ENCODE measurements at regions not wholly inside any gene's neighbourhood (a gene's known extent, or its start where the extent isn't known, plus 50 kb on each side); places are given as distances from the start of the nearest gene placed in this dataset.
A peak's percentile ranks its signal among the peaks of the same experiment; 100 is the strongest.

GRCh38 chr6:30396833-30397479 is 52.0 kb downstream of the RPP21 start:
- DNase-seq (ENCODE audit: low read depth in 2 of 2), result peak; percentile 24 to 72

GRCh38 chr6:30397697-30398096 is 52.7 kb downstream of the RPP21 start:
- no peak for DNase-seq (ENCODE audit: low read depth in 2 of 2)

GRCh38 chr6:30399390-30400058 is 54.6 kb downstream of the RPP21 start:
- no peak for DNase-seq (ENCODE audit: low read depth in 2 of 2)

GRCh38 chr6:30405934-30406333 is 61.0 kb downstream of the RPP21 start:
- no peak for DNase-seq (ENCODE audit: low read depth in 2 of 2)

GRCh38 chr6:30409184-30409583 is 64.2 kb downstream of the RPP21 start:
- DNase-seq (ENCODE audit: low read depth in 2 of 2), result no peak

GRCh38 chr6:30411515-30412207 is 66.7 kb downstream of the RPP21 start:
- peak; percentile 4 to 50 for DNase-seq (ENCODE audit: low read depth in 2 of 2)

GRCh38 chr6:30418448-30418847 is 70.9 kb upstream of the HLA-E start:
- no peak for DNase-seq (ENCODE audit: low read depth in 2 of 2)

- DNase-seq (ENCODE audit: low read depth in 2 of 2), result no peak
These were observed 64.8 kb upstream of the HLA-E start for GRCh38 chr6:30424549-30424948.
